Erythroblast (primary cell): ENCODE measurements at regions not wholly inside any gene's neighbourhood (a gene's known extent, or its start where the extent isn't known, plus 50 kb on each side); places are given as distances from the start of the nearest gene placed in this dataset.

Experiments
- GATA1 ChIP-seq: IDR thresholded peaks from 2 replicates; pipeline ENCODE4 v1.6.1; 2011; ENCODE audit warnings: low read depth, mild to moderate bottlenecking, control low read depth, low read length, moderate library complexity
- POLR2A ChIP-seq: IDR thresholded peaks from 2 replicates; pipeline ENCODE4 v1.6.1; 2011; ENCODE audit warnings: mild to moderate bottlenecking, low read length

DNA sequence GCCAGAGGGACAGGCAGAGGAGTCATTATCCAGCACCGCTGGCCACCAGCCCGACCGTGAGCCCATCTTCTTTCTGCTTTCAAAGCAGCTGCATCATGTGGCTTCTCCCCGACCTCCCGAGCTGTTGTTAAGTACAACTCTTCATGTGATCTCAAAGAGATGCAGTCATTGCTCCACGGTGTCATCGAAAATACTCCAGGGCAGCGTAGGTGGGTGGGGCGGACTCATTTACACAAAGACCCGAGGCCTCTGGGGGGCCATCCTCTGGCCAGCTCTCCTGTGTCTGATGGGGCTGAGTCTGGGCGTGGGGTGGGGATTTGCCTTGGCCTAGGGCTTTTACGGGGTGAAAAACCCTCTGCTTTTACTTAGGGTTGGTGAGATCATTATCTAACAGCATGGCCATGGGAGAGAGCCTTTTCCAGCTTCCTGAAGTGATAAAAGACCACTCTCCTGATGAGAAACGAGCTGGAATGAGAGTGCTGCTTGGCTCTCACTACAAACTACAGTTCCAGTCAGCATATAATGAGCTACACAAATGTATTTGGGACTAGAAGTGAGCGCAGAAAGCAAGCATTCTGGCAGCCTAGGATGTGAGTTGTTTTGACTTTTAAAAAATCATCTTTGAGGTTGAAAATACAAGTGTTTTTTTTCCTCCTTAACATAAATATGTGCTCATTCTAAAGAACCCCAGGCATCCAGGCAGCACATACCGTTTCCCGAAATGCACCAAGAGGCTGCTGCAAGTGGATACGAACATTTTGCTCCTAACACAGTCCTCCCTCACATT, 165.0 kb downstream of the RHOU start:
- no peak for TF ChIP-seq POLR2A
- TF ChIP-seq GATA1 = no peak
